H1 (cell line): ENCODE measurements at regions not wholly inside any gene's neighbourhood (a gene's known extent, or its start where the extent isn't known, plus 50 kb on each side); places are given as distances from the start of the nearest gene placed in this dataset.

Experiments
- CTCF ChIA-PET: fragments of 300-600 bp; sonication (Branson Sonifier 250); formaldehyde crosslinking; loops from one replicate; lab custom pipeline; 2021; ENCODE audit not compliant: partially characterized antibody; lab: Charles Lee
- POLR2A ChIA-PET: fragments of 300-600 bp; sonication (Branson Sonifier 250); formaldehyde crosslinking; loops from one replicate; lab custom pipeline; 2021; ENCODE audit warnings: inconsistent platforms; ENCODE audit not compliant: partially characterized antibody; lab: Charles Lee
- DNase-seq, 2 experiments: peaks; one replicate each; pipeline versions ENCODE4 v3.0.0 to v3.0.0-alpha.2; 2010 to 2022; ENCODE audit warnings: low spot score in 2 of 2, low read depth in 1 of 2, mixed read lengths in 1 of 2
- FAIRE-seq: peaks from 2 replicates; lab custom pipeline; 2011; peaks lifted over from hg19 to GRCh38; lab: Jason Lieb, UNC
- H2AFZ ChIP-seq: 2 replicates; pipeline ENCODE4 v1.8.1; 2012; ENCODE audit warnings: low read length, inconsistent platforms
- H2AK5ac ChIP-seq: 2 replicates; pipeline ENCODE4 v1.6.1; 2013; ENCODE audit warnings: low read depth, low read length
- H2BK120ac ChIP-seq: replicated peaks from 2 replicates; pipeline ENCODE3; 2013; ENCODE audit warnings: low read depth, low read length, inconsistent platforms
- H2BK12ac ChIP-seq: 2 replicates; pipeline ENCODE4 v1.6.1; 2013; ENCODE audit warnings: low read depth, low read length
- H2BK15ac ChIP-seq: 2 replicates; pipeline ENCODE4 v1.6.1; 2013; ENCODE audit warnings: low read length
- H2BK20ac ChIP-seq: 2 replicates; pipeline ENCODE4 v1.6.1; 2013; ENCODE audit warnings: low read length
- H2BK5ac ChIP-seq: 2 replicates; pipeline ENCODE4 v1.6.1; 2013; ENCODE audit warnings: low read depth, low read length
- H3K14ac ChIP-seq: 2 replicates; pipeline ENCODE4 v1.6.1; 2013; ENCODE audit warnings: inconsistent platforms; ENCODE audit not compliant: insufficient read length
- H3K18ac ChIP-seq: 2 replicates; pipeline ENCODE4 v1.6.1; 2013; ENCODE audit warnings: low read length; ENCODE audit errors: extremely low read depth
- H3K23ac ChIP-seq: 2 replicates; pipeline ENCODE4 v1.6.1; 2013; ENCODE audit warnings: inconsistent platforms; ENCODE audit not compliant: insufficient read length
- H3K23me2 ChIP-seq: 2 replicates; pipeline ENCODE4 v1.6.1; 2013; ENCODE audit warnings: low read depth, low read length
- H3K27ac ChIP-seq: 2 replicates; pipeline ENCODE4 v1.6.1; 2011; ENCODE audit warnings: low read depth, low read length, inconsistent platforms
- H3K27me3 ChIP-seq, 4 experiments: replicated peaks in 1 of 4; 1 replicate in 1 of 4; 2 replicates in 3 of 4; pipeline versions ENCODE4 v1.6.1 to v1.8.1; 2011 to 2013; ENCODE audit warnings: low read length in 3 of 4, mild to moderate bottlenecking in 3 of 4, inconsistent platforms in 2 of 4, mixed read lengths in 2 of 4, moderate library complexity in 1 of 4; ENCODE audit not compliant: control insufficient read depth in 3 of 4, insufficient read depth in 3 of 4; ENCODE audit errors: extremely low read depth in 1 of 4
- H3K36me3 ChIP-seq, 4 experiments: 2 replicates each; pipeline versions ENCODE4 v1.6.1 to v1.8.1; 2011 to 2013; ENCODE audit warnings: mild to moderate bottlenecking in 4 of 4, low read length in 3 of 4, moderate library complexity in 2 of 4, control low read depth in 1 of 4, inconsistent platforms in 1 of 4; ENCODE audit not compliant: insufficient read depth in 4 of 4, control insufficient read depth in 2 of 4
- H3K4ac ChIP-seq: replicated peaks from 2 replicates; pipeline ENCODE3; 2013; ENCODE audit warnings: low read length, low read depth, mixed read lengths, inconsistent platforms; ENCODE audit not compliant: insufficient read length
- H3K4me1 ChIP-seq, 4 experiments: replicated peaks in 1 of 4; 1 replicate in 1 of 4; 2 replicates in 3 of 4; pipeline versions ENCODE4 v1.6.1 to v1.8.1; 2011 to 2013; ENCODE audit warnings: low read length in 3 of 4, inconsistent platforms in 2 of 4, mixed read lengths in 1 of 4; ENCODE audit not compliant: insufficient read depth in 4 of 4, control insufficient read depth in 3 of 4
- H3K4me2 ChIP-seq, 2 experiments: 2 replicates each; pipeline versions ENCODE4 v1.6.1 to v1.8.1; 2011 to 2013; ENCODE audit warnings: low read depth in 2 of 2, low read length in 2 of 2, control low read depth in 1 of 2, inconsistent platforms in 1 of 2, mild to moderate bottlenecking in 1 of 2; ENCODE audit not compliant: insufficient read depth in 1 of 2
- H3K4me3 ChIP-seq, 4 experiments: fragments of 200-600, 300-600 bp in 1 of 4; sonication (generic), shearing (Covaris generic), sonication (Bioruptor Twin) in 1 of 4; 2 replicates each; pipeline versions ENCODE4 v1.5.1 to v1.8.1; 2011 to 2016; ENCODE audit warnings: low read length in 4 of 4, low read depth in 3 of 4, control low read depth in 2 of 4, inconsistent platforms in 2 of 4, mild to moderate bottlenecking in 2 of 4, mixed read lengths in 1 of 4, moderate library complexity in 1 of 4; ENCODE audit not compliant: insufficient read depth in 2 of 4; ENCODE audit errors: extremely low read depth in 1 of 4
- H3K56ac ChIP-seq: replicated peaks from 2 replicates; pipeline ENCODE3; 2013; ENCODE audit warnings: low read depth, mild to moderate bottlenecking, mixed read lengths, low read length, inconsistent platforms; ENCODE audit not compliant: insufficient read length
- H3K79me1 ChIP-seq: 2 replicates; pipeline ENCODE4 v1.6.1; 2013; ENCODE audit warnings: low read depth, low read length, control low read depth
- H3K79me2 ChIP-seq, 2 experiments: 2 replicates each; pipeline versions ENCODE4 v1.6.1 to v1.8.1; 2012 to 2013; ENCODE audit warnings: low read length in 2 of 2, mild to moderate bottlenecking in 2 of 2, inconsistent platforms in 1 of 2; ENCODE audit not compliant: insufficient read depth in 2 of 2, control insufficient read depth in 1 of 2
- H3K9ac ChIP-seq, 4 experiments: replicated peaks in 1 of 4; 1 replicate in 1 of 4; 2 replicates in 3 of 4; pipeline versions ENCODE4 v1.6.1 to v1.8.1; 2011 to 2013; ENCODE audit warnings: low read depth in 3 of 4, low read length in 3 of 4, control low read depth in 2 of 4, mild to moderate bottlenecking in 2 of 4, moderate library complexity in 2 of 4, inconsistent platforms in 1 of 4; ENCODE audit errors: extremely low read depth in 1 of 4
- H3K9me3 ChIP-seq, 2 experiments: 2 replicates each; pipeline versions ENCODE4 v1.6.1 to v1.8.1; 2012 to 2013; ENCODE audit warnings: mild to moderate bottlenecking in 2 of 2, moderate library complexity in 2 of 2, control low read depth in 1 of 2, inconsistent platforms in 1 of 2, low read depth in 1 of 2, low read length in 1 of 2, mixed read lengths in 1 of 2; ENCODE audit not compliant: insufficient read depth in 2 of 2
- H4K20me1 ChIP-seq, 2 experiments: replicated peaks in 1 of 2; 2 replicates each; pipeline versions ENCODE3 to v1.8.1; 2011 to 2013; ENCODE audit warnings: inconsistent platforms in 2 of 2, low read length in 2 of 2, mild to moderate bottlenecking in 1 of 2; ENCODE audit not compliant: insufficient read depth in 2 of 2, control insufficient read depth in 1 of 2
- H4K5ac ChIP-seq: 2 replicates; pipeline ENCODE4 v1.6.1; 2013; ENCODE audit warnings: low read length, low read depth, mixed read lengths, inconsistent platforms; ENCODE audit not compliant: insufficient read length
- H4K8ac ChIP-seq: 2 replicates; pipeline ENCODE4 v1.8.0; 2013; ENCODE audit warnings: mild to moderate bottlenecking, moderate library complexity, low read length, inconsistent platforms; ENCODE audit not compliant: insufficient read depth; ENCODE audit errors: extremely low read depth
- H4K91ac ChIP-seq: replicated peaks from 2 replicates; pipeline ENCODE3; 2013; ENCODE audit warnings: low read length, mixed read lengths, inconsistent platforms; ENCODE audit not compliant: insufficient read length
- EGR1 ChIP-seq: IDR thresholded peaks from 2 replicates; pipeline ENCODE4 v1.6.1; 2011; ENCODE audit warnings: low read depth, low read length, borderline replicate concordance
- TAF1 ChIP-seq: IDR thresholded peaks from 2 replicates; pipeline ENCODE4 v1.6.1; 2011; ENCODE audit warnings: mild to moderate bottlenecking, low read depth, low read length
- WGBS, 2 experiments: shearing (Covaris generic) in 1 of 2; methylation state at CpG; one replicate each; pipeline versions ENCODE4 v1.1.6 to v1.1.7; 2013 to 2015; ENCODE audit warnings: low lambda C conversion rate in 2 of 2, mixed read lengths in 2 of 2, inconsistent platforms in 1 of 2, low coverage in 1 of 2, missing lambda C conversion rate in 1 of 2; ENCODE audit not compliant: insufficient replicate concordance in 2 of 2, insufficient coverage in 1 of 2, insufficient read length in 1 of 2; ENCODE audit errors: extremely low coverage in 1 of 2, missing lambda C conversion rate in 1 of 2; 5-methylcytosine and 5-hydroxymethylcytosine counted together
- TF ChIP-seq, protein P1 (sequence below): IDR thresholded peaks from 2 replicates; pipeline ENCODE4 v1.6.1; 2011; ENCODE audit warnings: low read depth, mild to moderate bottlenecking, low read length; ENCODE audit not compliant: insufficient read depth

GRCh38 chr3:162521669-162522068 lies 1025.1 kb downstream of the OTOL1 start:
- no peak overlapping the region for H2BK120ac ChIP-seq
- H2AK5ac ChIP-seq: no peak overlapping the region
- no peaks in the 10 kb centered on the region for H3K79me1 ChIP-seq
- DNase-seq: no peak
- POLR2A ChIA-PET: no interaction called here
- H4K20me1 ChIP-seq: no peaks in the 10 kb centered on the region
- H3K4me1 ChIP-seq: no peaks in the 10 kb centered on the region; a peak in 1 of 7 replicates
- no peak for FAIRE-seq
- H2BK20ac ChIP-seq: no peak overlapping the region
- no peak overlapping the region for H3K4me2 ChIP-seq
- H3K23ac ChIP-seq: no peak overlapping the region
- TF ChIP-seq EGR1 (no peak), TAF1 (no peak)
- TF ChIP-seq, protein P1, sequence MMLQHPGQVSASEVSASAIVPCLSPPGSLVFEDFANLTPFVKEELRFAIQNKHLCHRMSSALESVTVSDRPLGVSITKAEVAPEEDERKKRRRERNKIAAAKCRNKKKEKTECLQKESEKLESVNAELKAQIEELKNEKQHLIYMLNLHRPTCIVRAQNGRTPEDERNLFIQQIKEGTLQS: no peak
- TF ChIP-seq, all 59 proteins: peak for 0
- Histone ChIP-seq H2BK12ac (no peak overlapping the region), H2AFZ (no peak overlapping the region), H2BK5ac (no peak overlapping the region), H3K79me2 (no peaks in the 10 kb centered on the region), H4K91ac (no peak overlapping the region), H3K23me2 (no peaks in the 10 kb centered on the region), H3K27me3 (peaks cover 0 to 1% (median 0%) of the 10 kb centered on the region in 4 experiments; a peak in 1 of 7 replicates), H2BK15ac (no peak overlapping the region), H3K4me3 (no peak overlapping the region), H4K5ac (no peak overlapping the region), H3K9ac (no peak overlapping the region), H3K4ac (no peak overlapping the region), H3K36me3 (no peaks in the 10 kb centered on the region; a peak in 1 of 8 replicates), H3K14ac (no peak overlapping the region), H3K27ac (no peak overlapping the region), H3K9me3 (no peaks in the 10 kb centered on the region), H3K18ac (no peak overlapping the region), H3K56ac (no peak overlapping the region), H4K8ac (no peak overlapping the region)
- CTCF ChIA-PET: no interaction called here
- WGBS, 2 experiments: 86% methylated on average over 2 of the region's 2 CpGs; no CpG with 5 or more reads in 1 of the 2 experiments
